Spleen (tissue), 11 donors: ENCODE measurements at regions not wholly inside any gene's neighbourhood (a gene's known extent, or its start where the extent isn't known, plus 50 kb on each side); places are given as distances from the start of the nearest gene placed in this dataset.
"Not testable (repeated sequence)": the region's sequence is repeated elsewhere in the genome, so short reads cannot be mapped to it uniquely, and the experiment has no call there.

ENCODE experiments used
- DNase-seq: peaks from one replicate; pipeline ENCODE4 v3.0.0-alpha.2; 2020
- H3K27ac ChIP-seq, 8 donors: fragments of 200-600 bp; sonication (generic) in 7 of 8; 1 replicate in 4 of 8; 2 replicates in 4 of 8; pipeline versions ENCODE4 v1.5.0 to v1.8.0; 2016 to 2021; ENCODE audit warnings: inconsistent platforms in 4 of 8, mild to moderate bottlenecking in 4 of 8, moderate library complexity in 1 of 8
- H3K27me3 ChIP-seq, 7 donors: fragments of 200-600 bp; sonication (generic) in 6 of 7; replicated peaks in 1 of 7; 1 replicate in 4 of 7; 2 replicates in 3 of 7; pipeline versions ENCODE4 v1.5.0 to v1.8.0; 2016 to 2021; ENCODE audit warnings: inconsistent platforms in 3 of 7, mild to moderate bottlenecking in 1 of 7
- H3K36me3 ChIP-seq, 6 donors: fragments of 200-600 bp; sonication (generic) in 5 of 6; 1 replicate in 4 of 6; 2 replicates in 2 of 6; pipeline versions ENCODE4 v1.5.0 to v1.8.0; 2016 to 2021; ENCODE audit warnings: inconsistent platforms in 2 of 6
- H3K4me1 ChIP-seq, 6 donors: fragments of 200-600 bp; sonication (generic) in 5 of 6; 1 replicate in 3 of 6; 2 replicates in 3 of 6; pipeline versions ENCODE4 v1.5.0 to v1.8.0; 2016 to 2021; ENCODE audit warnings: inconsistent platforms in 3 of 6
- H3K4me3 ChIP-seq, 8 donors: fragments of 200-600 bp; sonication (generic) in 7 of 8; 1 replicate in 4 of 8; 2 replicates in 4 of 8; pipeline versions ENCODE4 v1.5.0 to v1.8.0; 2016 to 2021; ENCODE audit warnings: inconsistent platforms in 4 of 8, mild to moderate bottlenecking in 4 of 8, moderate library complexity in 2 of 8
- H3K9me3 ChIP-seq, 8 donors: fragments of 200-600 bp; sonication (generic) in 7 of 8; 1 replicate in 4 of 8; 2 replicates in 4 of 8; pipeline versions ENCODE4 v1.5.0 to v1.8.0; 2016 to 2021; ENCODE audit warnings: inconsistent platforms in 4 of 8
- POLR2A ChIP-seq, 3 donors: fragments of 450-650 bp; IDR thresholded peaks; one replicate each; pipeline ENCODE4 v1.5.1; 2017; ENCODE audit warnings: antibody characterized with exemption in 3 of 3, mild to moderate bottlenecking in 1 of 3
- POLR2AphosphoS5 ChIP-seq, 3 donors: sonication (generic); formaldehyde crosslinking; IDR thresholded peaks; one replicate each; pipeline ENCODE4 v1.5.1; 2017; ENCODE audit warnings: antibody characterized with exemption in 3 of 3
- WGBS, 5 donors: extraction: QIAGEN DNeasy Blood & Tissue Kit in 3 of 5; methylation state at CpG; one replicate each; pipeline versions ENCODE4 v1.1.5 to v1.1.7; 2013 to 2018; 5-methylcytosine and 5-hydroxymethylcytosine counted together
- intact Hi-C: fragments of 100-400 bp; cut with DNase I; formaldehyde crosslinking; loops from one replicate; pipeline ENCODE4 v1.15.0; 2023; ENCODE audit warnings: low total_unique reads
- TF ChIP-seq, protein P1 (sequence below), 11 experiments: fragments of 200-600 bp in 7 of 11; fragments of 450-650 bp in 4 of 11; sonication (generic) in 4 of 11; IDR thresholded peaks in 8 of 11; conservative IDR thresholded peaks in 3 of 11; 1 replicate in 7 of 11; 2 replicates in 4 of 11; pipeline versions ENCODE4 v1.4.0 to v1.8.0; 2016 to 2021; ENCODE audit warnings: antibody characterized with exemption in 11 of 11, inconsistent platforms in 4 of 11, mild to moderate bottlenecking in 1 of 11
- donor health status: healthy with polysubstance abuse.
- donor health status: DM: no; HTN: no; CAD: no; lungs with moderate emphysema.
- donor health status: DM: no; HTN: no; CAD: no.
- donor health status: Bipolar disorder and iron deficiency.
- donor health status: healthy.
- donor health status: DM: no; HTN: no; CAD: no.
- donor health status: DM: yes; HTN: yes; CAD: no.

- Histone ChIP-seq H3K27me3 (no peaks in the 10 kb centered on the region), H3K4me1 (no peaks in the 10 kb centered on the region), H3K36me3 (no peaks in the 10 kb centered on the region), H3K4me3 (no peak overlapping the region), H3K27ac (no peak overlapping the region), H3K9me3 (peaks cover 0 to 20% (median 9%) of the 10 kb centered on the region in 8 donors)
- TF ChIP-seq POLR2AphosphoS5 (IDR thresholded peaks at IDR 0.05) (no peak), POLR2A (IDR thresholded peaks at IDR 0.05) (no peak)
- TF ChIP-seq, protein P1, sequence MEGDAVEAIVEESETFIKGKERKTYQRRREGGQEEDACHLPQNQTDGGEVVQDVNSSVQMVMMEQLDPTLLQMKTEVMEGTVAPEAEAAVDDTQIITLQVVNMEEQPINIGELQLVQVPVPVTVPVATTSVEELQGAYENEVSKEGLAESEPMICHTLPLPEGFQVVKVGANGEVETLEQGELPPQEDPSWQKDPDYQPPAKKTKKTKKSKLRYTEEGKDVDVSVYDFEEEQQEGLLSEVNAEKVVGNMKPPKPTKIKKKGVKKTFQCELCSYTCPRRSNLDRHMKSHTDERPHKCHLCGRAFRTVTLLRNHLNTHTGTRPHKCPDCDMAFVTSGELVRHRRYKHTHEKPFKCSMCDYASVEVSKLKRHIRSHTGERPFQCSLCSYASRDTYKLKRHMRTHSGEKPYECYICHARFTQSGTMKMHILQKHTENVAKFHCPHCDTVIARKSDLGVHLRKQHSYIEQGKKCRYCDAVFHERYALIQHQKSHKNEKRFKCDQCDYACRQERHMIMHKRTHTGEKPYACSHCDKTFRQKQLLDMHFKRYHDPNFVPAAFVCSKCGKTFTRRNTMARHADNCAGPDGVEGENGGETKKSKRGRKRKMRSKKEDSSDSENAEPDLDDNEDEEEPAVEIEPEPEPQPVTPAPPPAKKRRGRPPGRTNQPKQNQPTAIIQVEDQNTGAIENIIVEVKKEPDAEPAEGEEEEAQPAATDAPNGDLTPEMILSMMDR (IDR thresholded peaks at IDR 0.05 in 8 of 11, conservative IDR thresholded peaks at IDR 0.05 in 3 of 11): no peak
- DNase-seq: no peak
- intact Hi-C loops: no loop called here
These were observed 953.3 kb downstream of the METTL15 start for GRCh38 chr11:29061452-29061851.

GRCh38 chr11:29056487-29056886 is 948.3 kb downstream of the METTL15 start:
- peaks cover 0 to 30% (median 20%) of the 10 kb centered on the region in 8 donors for H3K9me3 ChIP-seq
- WGBS, 5 donors: 53 to 66% (median 61%) methylated on average over 2 of the region's 2 CpGs
- H3K27me3 ChIP-seq, H3K4me1 ChIP-seq, DNase-seq, H3K27ac ChIP-seq, intact Hi-C loops, H3K4me3 ChIP-seq, H3K36me3 ChIP-seq: not testable (repeated sequence)

- Histone ChIP-seq H3K4me3 (no peak overlapping the region), H3K9me3 (peaks cover 0 to 34% (median 17%) of the 10 kb centered on the region in 8 donors), H3K4me1 (no peaks in the 10 kb centered on the region), H3K36me3 (no peaks in the 10 kb centered on the region), H3K27me3 (no peaks in the 10 kb centered on the region), H3K27ac (no peak overlapping the region)
- whole genome bisulfite sequencing, 5 donors: 81 to 97% (median 92%) methylated on average over 1 of the region's 1 CpG
- intact Hi-C loops: no loop called here
- DNase-seq: no peak
- TF ChIP-seq, protein P1 (IDR thresholded peaks at IDR 0.05 in 8 of 11, conservative IDR thresholded peaks at IDR 0.05 in 3 of 11): no peak
- TF ChIP-seq POLR2AphosphoS5 (IDR thresholded peaks at IDR 0.05): no peak
- TF ChIP-seq POLR2A (IDR thresholded peaks at IDR 0.05): no peak
These were observed 943.7 kb downstream of the METTL15 start for GRCh38 chr11:29051935-29052334.

- WGBS, 5 donors: 84 to 92% (median 85%) methylated on average over 10 to 11 of the region's 11 CpGs
- H3K9me3 ChIP-seq: peaks cover 0 to 29% (median 10%) of the 10 kb centered on the region in 8 donors
- H3K36me3 ChIP-seq, H3K4me3 ChIP-seq, DNase-seq, intact Hi-C loops, H3K4me1 ChIP-seq, H3K27ac ChIP-seq, H3K27me3 ChIP-seq: not testable (repeated sequence)
These were observed 942.8 kb downstream of the METTL15 start for GRCh38 chr11:29050962-29051361.

GRCh38 chr11:29040489-29040888 is 932.3 kb downstream of the METTL15 start:
- Histone ChIP-seq H3K27me3 (no peaks in the 10 kb centered on the region), H3K4me1 (no peaks in the 10 kb centered on the region), H3K4me3 (no peak overlapping the region), H3K36me3 (no peaks in the 10 kb centered on the region), H3K27ac (no peak overlapping the region), H3K9me3 (peaks cover 0 to 16% (median 11%) of the 10 kb centered on the region in 8 donors)
- DNase-seq: no peak
- TF ChIP-seq POLR2AphosphoS5 (IDR thresholded peaks at IDR 0.05) (no peak), POLR2A (IDR thresholded peaks at IDR 0.05) (no peak)
- intact Hi-C loops: no loop called here
